Esophagus squamous epithelium (tissue), 4 donors: ENCODE measurements at regions not wholly inside any gene's neighbourhood (a gene's known extent, or its start where the extent isn't known, plus 50 kb on each side); places are given as distances from the start of the nearest gene placed in this dataset.

Experiments used
- POLR2A ChIP-seq, 4 donors: fragments of 450-650 bp; IDR thresholded peaks; one replicate each; pipeline ENCODE4 v1.6.1; 2017; ENCODE audit warnings: antibody characterized with exemption in 4 of 4, mild to moderate bottlenecking in 4 of 4, moderate library complexity in 3 of 4
- TF ChIP-seq, protein P1 (sequence below), 6 experiments: fragments of 450-650 bp in 4 of 6; fragments of 200-600 bp in 2 of 6; sonication (generic) in 2 of 6; IDR thresholded peaks; one replicate each; pipeline ENCODE4 v1.5.1; 2016 to 2019; ENCODE audit warnings: antibody characterized with exemption in 6 of 6, mild to moderate bottlenecking in 4 of 6, moderate library complexity in 4 of 6

DNA sequence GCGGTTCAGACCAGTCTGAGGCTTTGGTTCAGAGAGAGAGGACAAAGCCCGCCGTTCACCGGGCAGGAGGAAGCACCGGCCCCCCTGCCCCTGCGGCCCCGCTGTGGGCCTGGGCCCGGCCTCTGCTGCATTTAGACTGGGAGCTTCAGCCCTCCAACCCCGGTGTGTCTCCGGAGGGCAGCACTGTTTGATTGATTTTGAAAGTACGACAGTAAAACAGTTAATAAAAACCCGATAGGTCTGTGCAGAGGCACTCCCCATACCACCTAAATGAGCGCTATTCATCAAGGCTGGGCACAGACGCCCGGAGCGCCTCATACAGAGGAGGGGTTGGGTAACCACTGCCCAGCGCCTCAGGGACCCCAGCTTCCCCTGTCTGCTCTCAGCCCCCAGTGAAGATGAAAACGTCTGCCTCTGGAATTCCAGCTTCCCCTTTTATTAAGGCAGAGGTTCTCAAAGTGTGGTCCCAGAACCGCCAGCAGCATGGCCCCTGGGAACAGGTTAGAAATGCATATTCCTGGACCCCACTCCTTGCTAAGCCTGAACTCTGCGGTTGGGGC is 256.7 kb upstream of the TLE3 start:
- TF ChIP-seq, protein P1, sequence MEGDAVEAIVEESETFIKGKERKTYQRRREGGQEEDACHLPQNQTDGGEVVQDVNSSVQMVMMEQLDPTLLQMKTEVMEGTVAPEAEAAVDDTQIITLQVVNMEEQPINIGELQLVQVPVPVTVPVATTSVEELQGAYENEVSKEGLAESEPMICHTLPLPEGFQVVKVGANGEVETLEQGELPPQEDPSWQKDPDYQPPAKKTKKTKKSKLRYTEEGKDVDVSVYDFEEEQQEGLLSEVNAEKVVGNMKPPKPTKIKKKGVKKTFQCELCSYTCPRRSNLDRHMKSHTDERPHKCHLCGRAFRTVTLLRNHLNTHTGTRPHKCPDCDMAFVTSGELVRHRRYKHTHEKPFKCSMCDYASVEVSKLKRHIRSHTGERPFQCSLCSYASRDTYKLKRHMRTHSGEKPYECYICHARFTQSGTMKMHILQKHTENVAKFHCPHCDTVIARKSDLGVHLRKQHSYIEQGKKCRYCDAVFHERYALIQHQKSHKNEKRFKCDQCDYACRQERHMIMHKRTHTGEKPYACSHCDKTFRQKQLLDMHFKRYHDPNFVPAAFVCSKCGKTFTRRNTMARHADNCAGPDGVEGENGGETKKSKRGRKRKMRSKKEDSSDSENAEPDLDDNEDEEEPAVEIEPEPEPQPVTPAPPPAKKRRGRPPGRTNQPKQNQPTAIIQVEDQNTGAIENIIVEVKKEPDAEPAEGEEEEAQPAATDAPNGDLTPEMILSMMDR (IDR thresholded peaks at IDR 0.05): no peak
- no peak for TF ChIP-seq POLR2A (IDR thresholded peaks at IDR 0.05)
